Motor neuron (in vitro differentiated cells): ENCODE measurements at regions not wholly inside any gene's neighbourhood (a gene's known extent, or its start where the extent isn't known, plus 50 kb on each side); places are given as distances from the start of the nearest gene placed in this dataset.
"Not testable (repeated sequence)": the region's sequence is repeated elsewhere in the genome, so short reads cannot be mapped to it uniquely, and the experiment has no call there.

Experiments
- ATAC-seq, 8 experiments: fragments of 200-7000 bp; cut with Tn5 transposase; replicated peaks in 6 of 8; 2 replicates each; pipeline ENCODE4 v1.8.0; 2021; ENCODE audit warnings: mild to moderate bottlenecking in 8 of 8, moderate library complexity in 8 of 8
- H3K27ac ChIP-seq, 2 donors: fragments of 250-450 bp; sonication (Bioruptor Pico); 2 replicates each; pipeline ENCODE4 v1.9.0; 2021; ENCODE audit warnings: antibody characterized with exemption in 2 of 2, mild to moderate bottlenecking in 2 of 2, moderate library complexity in 1 of 2
- H3K4me1 ChIP-seq, 2 donors: fragments of 250-450 bp; sonication (Bioruptor Pico); replicated peaks in 1 of 2; 2 replicates each; pipeline ENCODE4 v1.6.1; 2021; ENCODE audit warnings: antibody characterized with exemption in 2 of 2, mild to moderate bottlenecking in 2 of 2, moderate library complexity in 1 of 2
- H3K4me3 ChIP-seq, 5 donors: fragments of 250-450 bp; sonication (Bioruptor Pico); 2 replicates each; pipeline ENCODE4 v1.9.0; 2021; ENCODE audit warnings: antibody characterized with exemption in 5 of 5, mild to moderate bottlenecking in 5 of 5, moderate library complexity in 4 of 5
- WGBS, 10 experiments: fragments of 450-650 bp; shearing (Covaris generic); methylation state at CpG; one replicate each; pipeline ENCODE4 v1.0.0; 2022; 5-methylcytosine and 5-hydroxymethylcytosine counted together
- in situ Hi-C, 9 experiments: fragments of 400-800 bp; cut with MboI; loops; one replicate each; pipeline ENCODE4 v1.15.0; 2021; ENCODE audit warnings: low sequenced_read_pairs in 9 of 9, low pct_unique_long_range_greater_than_20kb in 2 of 9; ENCODE audit not compliant: unreplicated experiment in 9 of 9

- in situ Hi-C loops, result loop anchor here in 1 of 9 experiments (25.0 kb wide), 1 partner anchor 503 kb away; no protein-coding TSS in a partner anchor
- Histone ChIP-seq H3K4me1 (no peaks in the 10 kb centered on the region), H3K4me3 (no peak overlapping the region), H3K27ac (no peak overlapping the region)
- ATAC-seq, result no peak
- WGBS, 10 experiments, result 40 to 92% (median 66%) methylated on average over 1 to 6 of the region's 8 CpGs
Observed at GRCh38 chr20:22833851-22834250, 201.3 kb upstream of the SSTR4 start.

GRCh38 chr20:22834651-22835256 lies 200.4 kb upstream of the SSTR4 start:
- no peaks in the 10 kb centered on the region for H3K4me1 ChIP-seq
- ATAC-seq, result no peak
- no peak overlapping the region for H3K4me3 ChIP-seq
- in situ Hi-C loops, result loop anchor here in 1 of 9 experiments (25.0 kb wide), 1 partner anchor 503 kb away; no protein-coding TSS in a partner anchor
- H3K27ac ChIP-seq, result no peak overlapping the region

- H3K4me1 ChIP-seq, result no peaks in the 10 kb centered on the region
- in situ Hi-C loops, result loop anchor here in 1 of 9 experiments (25.0 kb wide), 1 partner anchor 501 kb away; no protein-coding TSS in a partner anchor
- no peak overlapping the region for H3K4me3 ChIP-seq
- 40 to 100% methylated on average over 1 of the region's 1 CpG; no CpG with 5 or more reads in 8 of the 10 experiments for WGBS, 10 experiments
- peak in 3 of 8 experiments; percentile 13 to 85 (median 72) for ATAC-seq
- H3K27ac ChIP-seq, result no peak overlapping the region
Observed at GRCh38 chr20:22836211-22836610, 198.9 kb upstream of the SSTR4 start.

- H3K4me1 ChIP-seq, result no peaks in the 10 kb centered on the region
- 20 to 100% (median 52%) methylated on average over 1 of the region's 1 CpG; no CpG with 5 or more reads in 2 of the 10 experiments for WGBS, 10 experiments
- H3K4me3 ChIP-seq, result no peak overlapping the region
- ATAC-seq, result peak in 2 of 8 experiments; percentile 61 to 66
- in situ Hi-C loops, result loop anchor here in 1 of 9 experiments (25.0 kb wide), 1 partner anchor 500 kb away; no protein-coding TSS in a partner anchor
- H3K27ac ChIP-seq, result no peak overlapping the region
Observed at GRCh38 chr20:22836877-22837276, 198.2 kb upstream of the SSTR4 start.

- no peak overlapping the region for H3K27ac ChIP-seq
- no peak for ATAC-seq
- no peaks in the 10 kb centered on the region for H3K4me1 ChIP-seq
- in situ Hi-C loops, result loop anchor here in 1 of 9 experiments (25.0 kb wide), 1 partner anchor 499 kb away; no protein-coding TSS in a partner anchor
- 50 to 56% methylated on average over 1 of the region's 1 CpG; no CpG with 5 or more reads in 8 of the 10 experiments for WGBS, 10 experiments
- no peak overlapping the region for H3K4me3 ChIP-seq
Observed at GRCh38 chr20:22838001-22838400, 197.1 kb upstream of the SSTR4 start.

GRCh38 chr20:22841846-22842245 lies 193.3 kb upstream of the SSTR4 start:
- in situ Hi-C loops, result loop anchor here in 1 of 9 experiments (25.0 kb wide), 1 partner anchor 495 kb away; no protein-coding TSS in a partner anchor
- no peak for ATAC-seq
- Histone ChIP-seq H3K27ac (no peak overlapping the region), H3K4me3 (no peak overlapping the region), H3K4me1 (no peaks in the 10 kb centered on the region)
- WGBS, 10 experiments, result 63 to 100% (median 80%) methylated on average over 1 to 4 of the region's 4 CpGs; no CpG with 5 or more reads in 4 of the 10 experiments

- 0 to 100% (median 69%) methylated on average over 1 to 5 of the region's 5 CpGs; no CpG with 5 or more reads in 2 of the 10 experiments for WGBS, 10 experiments
- in situ Hi-C loops, result loop anchor here in 1 of 9 experiments (25.0 kb wide), 1 partner anchor 495 kb away; no protein-coding TSS in a partner anchor
- Histone ChIP-seq H3K27ac (no peak overlapping the region), H3K4me3 (no peak overlapping the region), H3K4me1 (no peaks in the 10 kb centered on the region)
- ATAC-seq, result no peak
Observed at GRCh38 chr20:22842793-22843192, 192.3 kb upstream of the SSTR4 start.

GRCh38 chr20:22844959-22845358 lies 190.2 kb upstream of the SSTR4 start:
- no peak for ATAC-seq
- no peaks in the 10 kb centered on the region for H3K4me1 ChIP-seq
- in situ Hi-C loops, result loop anchor here in 1 of 9 experiments (25.0 kb wide), 1 partner anchor 492 kb away; no protein-coding TSS in a partner anchor
- H3K27ac ChIP-seq, result no peak overlapping the region
- no peak overlapping the region for H3K4me3 ChIP-seq

- ATAC-seq, result peak in 2 of 8 experiments; percentile 55 to 78
- whole genome bisulfite sequencing, 10 experiments, result 0 to 35% (median 15%) methylated on average over 1 to 3 of the region's 3 CpGs; no CpG with 5 or more reads in 4 of the 10 experiments
- H3K4me3 ChIP-seq, result no peak overlapping the region
- H3K27ac ChIP-seq, result no peak overlapping the region
- in situ Hi-C loops, result loop anchor here in 1 of 9 experiments (25.0 kb wide), 1 partner anchor 490 kb away; no protein-coding TSS in a partner anchor
- no peaks in the 10 kb centered on the region for H3K4me1 ChIP-seq
Observed at GRCh38 chr20:22846863-22847262, 188.2 kb upstream of the SSTR4 start.

GRCh38 chr20:22848364-22848763 lies 186.7 kb upstream of the SSTR4 start:
- H3K4me3 ChIP-seq, result no peak overlapping the region
- no peaks in the 10 kb centered on the region for H3K4me1 ChIP-seq
- no peak overlapping the region for H3K27ac ChIP-seq
- no peak for ATAC-seq
- in situ Hi-C loops, result loop anchor here in 1 of 9 experiments (25.0 kb wide), 1 partner anchor 489 kb away; no protein-coding TSS in a partner anchor
- 0 to 83% (median 0%) methylated on average over 1 of the region's 1 CpG; no CpG with 5 or more reads in 3 of the 10 experiments for WGBS, 10 experiments

GRCh38 chr20:22851679-22852346 lies 183.3 kb upstream of the SSTR4 start:
- H3K4me3 ChIP-seq, in situ Hi-C loops: not testable (repeated sequence)
- WGBS, 10 experiments, result 0 to 67% (median 7%) methylated on average over 1 to 3 of the region's 3 CpGs; no CpG with 5 or more reads in 4 of the 10 experiments

GRCh38 chr20:22861231-22861980 lies 173.7 kb upstream of the SSTR4 start:
- no peak overlapping the region for H3K4me3 ChIP-seq
- no peak overlapping the region for H3K27ac ChIP-seq
- H3K4me1 ChIP-seq, result no peaks in the 10 kb centered on the region
- ATAC-seq, result peak in 7 of 8 experiments; percentile 16 to 90 (median 60)
- 20 to 100% (median 73%) methylated on average over 1 to 11 of the region's 11 CpGs; no CpG with 5 or more reads in 2 of the 10 experiments for WGBS, 10 experiments
- in situ Hi-C loops, result no loop called here

More at GRCh38 chr20:22851679-22852346, 183.3 kb upstream of the SSTR4 start:
- not testable (repeated sequence) for H3K27ac ChIP-seq, H3K4me1 ChIP-seq
- ATAC-seq, result peak in 5 of 8 experiments; percentile 31 to 95 (median 90)
